ENCODE measurements at regions not wholly inside any gene's neighbourhood (a gene's known extent, or its start where the extent isn't known, plus 50 kb on each side); places are given as distances from the start of the nearest gene placed in this dataset.

DNA sequence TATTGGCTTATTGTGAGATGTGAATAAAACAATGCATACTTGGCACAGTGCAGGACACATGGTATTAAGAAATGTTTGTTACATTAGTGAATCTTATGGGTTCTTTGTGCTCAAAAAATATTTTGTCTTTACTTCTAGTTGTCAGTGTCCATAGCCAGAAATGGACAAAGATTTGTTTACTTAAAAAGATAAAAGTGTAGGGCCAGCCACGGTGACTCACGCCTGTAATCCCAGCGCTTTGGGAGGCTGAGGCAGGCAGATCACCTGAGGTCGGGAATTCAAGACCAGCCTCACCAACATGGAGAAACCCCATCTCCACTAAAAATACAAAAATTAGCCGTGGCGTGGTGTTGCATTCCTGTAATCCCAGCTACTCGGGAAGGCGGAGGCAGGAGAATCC, 654.6 kb upstream of the NEGR1 start:
- TF ChIP-seq EZH2 (IDR thresholded peaks at IDR 0.05; ENCODE audit: insufficient read depth, poor library complexity, severe bottlenecking) (no peak), EZH2phosphoT487 (IDR thresholded peaks at IDR 0.05; ENCODE audit: insufficient read depth, low read depth) (no peak)
